ENCODE measurements at regions not wholly inside any gene's neighbourhood (a gene's known extent, or its start where the extent isn't known, plus 50 kb on each side); places are given as distances from the start of the nearest gene placed in this dataset.

DNA sequence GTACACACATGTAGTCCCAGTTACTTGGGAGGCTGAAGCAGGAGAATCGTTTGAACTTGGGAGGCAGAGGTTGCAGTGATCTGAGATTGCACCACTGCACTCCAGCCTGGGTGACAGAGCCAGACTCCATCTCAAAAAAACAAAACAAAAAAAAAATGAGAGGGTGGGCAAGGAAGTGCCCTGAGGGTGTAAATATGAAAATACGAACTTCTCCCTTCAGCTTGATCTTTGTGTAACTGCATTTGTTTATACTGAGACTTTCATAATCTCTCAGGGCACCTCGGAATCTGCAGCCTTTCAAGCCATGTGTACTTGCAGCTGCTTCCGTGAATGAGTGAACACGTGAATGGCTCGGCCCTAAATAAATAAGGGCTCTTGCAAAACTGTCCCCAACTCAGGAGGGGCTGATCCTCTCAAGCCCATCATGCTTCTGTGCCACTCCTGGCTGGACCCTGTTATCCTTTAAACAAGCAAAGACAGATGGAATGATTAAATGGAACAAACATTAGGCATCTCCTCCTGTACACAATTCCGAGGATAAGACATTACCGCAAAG lies 96.8 kb downstream of the BOD1L2 start:
- no peak for TF ChIP-seq HDGF (IDR thresholded peaks at IDR 0.05; ENCODE audit: borderline replicate concordance)
- TF ChIP-seq SUZ12 (IDR thresholded peaks at IDR 0.05): no peak
- TF ChIP-seq, protein P1, sequence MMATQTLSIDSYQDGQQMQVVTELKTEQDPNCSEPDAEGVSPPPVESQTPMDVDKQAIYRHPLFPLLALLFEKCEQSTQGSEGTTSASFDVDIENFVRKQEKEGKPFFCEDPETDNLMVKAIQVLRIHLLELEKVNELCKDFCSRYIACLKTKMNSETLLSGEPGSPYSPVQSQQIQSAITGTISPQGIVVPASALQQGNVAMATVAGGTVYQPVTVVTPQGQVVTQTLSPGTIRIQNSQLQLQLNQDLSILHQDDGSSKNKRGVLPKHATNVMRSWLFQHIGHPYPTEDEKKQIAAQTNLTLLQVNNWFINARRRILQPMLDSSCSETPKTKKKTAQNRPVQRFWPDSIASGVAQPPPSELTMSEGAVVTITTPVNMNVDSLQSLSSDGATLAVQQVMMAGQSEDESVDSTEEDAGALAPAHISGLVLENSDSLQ (IDR thresholded peaks at IDR 0.05): no peak
- TF ChIP-seq ELF4 (IDR thresholded peaks at IDR 0.05): no peak
- no peak for TF ChIP-seq SP1 (IDR thresholded peaks at IDR 0.05)
- no peak for TF ChIP-seq TARDBP (IDR thresholded peaks at IDR 0.05)
- TF ChIP-seq LEF1 (IDR thresholded peaks at IDR 0.05; ENCODE audit: borderline replicate concordance): no peak
- no peak for TF ChIP-seq L3MBTL2 (conservative IDR thresholded peaks at IDR 0.05)
- TF ChIP-seq FOXK2 (IDR thresholded peaks at IDR 0.05): no peak
- no peak for TF ChIP-seq ZNF384 (IDR thresholded peaks at IDR 0.05)
- no peak for TF ChIP-seq BHLHE40 (IDR thresholded peaks at IDR 0.05; ENCODE audit: borderline replicate concordance)
- TF ChIP-seq CTBP1 (IDR thresholded peaks at IDR 0.05; ENCODE audit: borderline replicate concordance): no peak
- no peak for TF ChIP-seq NFRKB (IDR thresholded peaks at IDR 0.05)
- TF ChIP-seq FOXA1 (IDR thresholded peaks at IDR 0.05): no peak
- no peak for TF ChIP-seq ARNT (IDR thresholded peaks at IDR 0.05)
- TF ChIP-seq FOXM1 (IDR thresholded peaks at IDR 0.05; ENCODE audit: borderline replicate concordance): no peak
- ChIA-PET POLR2A (no interaction called here), CTCF (no interaction called here)
- DNase-seq (ENCODE audit: extremely low spot score): no peak

DNA sequence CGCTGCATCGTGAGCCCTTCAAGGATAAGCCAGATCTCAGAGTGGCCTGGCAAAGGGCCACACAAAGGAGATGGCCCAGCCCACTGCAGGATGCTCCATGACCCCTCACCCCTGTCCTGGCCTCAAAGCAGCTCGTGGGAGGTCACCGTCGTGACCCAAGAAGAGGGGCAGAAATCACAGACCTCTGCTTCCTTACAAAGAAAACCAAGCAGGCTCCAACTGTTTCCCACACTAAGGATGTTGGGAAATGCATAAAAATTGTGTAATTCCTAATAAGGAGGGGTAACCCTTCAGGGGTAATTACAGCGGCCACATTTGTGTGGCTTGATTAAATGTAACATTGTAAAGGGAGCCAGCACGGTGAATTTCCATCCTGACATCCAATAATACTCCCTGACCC lies 102.3 kb downstream of the BOD1L2 start:
- no peak for DNase-seq (ENCODE audit: extremely low spot score)
- ChIA-PET CTCF (no interaction called here), POLR2A (no interaction called here)
- TF ChIP-seq FOXK2 (IDR thresholded peaks at IDR 0.05) (no peak), SUZ12 (IDR thresholded peaks at IDR 0.05) (no peak), HDGF (IDR thresholded peaks at IDR 0.05; ENCODE audit: borderline replicate concordance) (no peak), ZNF384 (IDR thresholded peaks at IDR 0.05) (no peak), SP1 (IDR thresholded peaks at IDR 0.05) (no peak), BHLHE40 (IDR thresholded peaks at IDR 0.05; ENCODE audit: borderline replicate concordance) (no peak), ARNT (IDR thresholded peaks at IDR 0.05) (no peak), FOXA1 (IDR thresholded peaks at IDR 0.05) (no peak), ELF4 (IDR thresholded peaks at IDR 0.05) (no peak), FOXM1 (IDR thresholded peaks at IDR 0.05; ENCODE audit: borderline replicate concordance) (no peak), NFRKB (IDR thresholded peaks at IDR 0.05) (no peak)
- TF ChIP-seq, protein P1 (IDR thresholded peaks at IDR 0.05): no peak

DNA sequence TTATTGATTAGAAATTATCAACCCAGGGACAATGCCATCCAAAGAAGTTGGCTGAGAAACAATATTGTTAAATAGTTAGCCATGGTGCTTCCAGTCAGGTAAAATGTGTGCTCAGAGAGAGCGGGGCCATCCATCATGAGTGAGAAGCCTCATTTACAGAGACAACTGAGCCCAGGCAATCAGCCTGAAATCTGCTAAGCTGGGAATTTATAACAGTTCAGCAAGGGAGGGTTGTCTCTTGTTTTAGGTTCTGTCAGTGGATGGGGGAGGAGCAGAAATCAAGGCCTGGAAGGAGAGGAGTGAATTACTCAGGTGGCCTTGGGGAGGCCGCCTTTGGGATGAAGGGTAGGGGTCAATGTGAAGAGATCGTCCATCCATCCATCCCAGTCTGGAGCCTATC lies 102.5 kb upstream of the ST8SIA3 start:
- DNase-seq (ENCODE audit: extremely low spot score): no peak
- ChIA-PET CTCF (no interaction called here), POLR2A (no interaction called here)
- TF ChIP-seq SP1 (IDR thresholded peaks at IDR 0.05) (no peak), ELF4 (IDR thresholded peaks at IDR 0.05) (no peak), FOXA1 (IDR thresholded peaks at IDR 0.05) (no peak), SUZ12 (IDR thresholded peaks at IDR 0.05) (no peak), TARDBP (IDR thresholded peaks at IDR 0.05) (no peak), NFRKB (IDR thresholded peaks at IDR 0.05) (no peak), HDGF (IDR thresholded peaks at IDR 0.05; ENCODE audit: borderline replicate concordance) (no peak), ARNT (IDR thresholded peaks at IDR 0.05) (no peak), FOXM1 (IDR thresholded peaks at IDR 0.05; ENCODE audit: borderline replicate concordance) (no peak)
- TF ChIP-seq, protein P1 (IDR thresholded peaks at IDR 0.05): no peak

DNA sequence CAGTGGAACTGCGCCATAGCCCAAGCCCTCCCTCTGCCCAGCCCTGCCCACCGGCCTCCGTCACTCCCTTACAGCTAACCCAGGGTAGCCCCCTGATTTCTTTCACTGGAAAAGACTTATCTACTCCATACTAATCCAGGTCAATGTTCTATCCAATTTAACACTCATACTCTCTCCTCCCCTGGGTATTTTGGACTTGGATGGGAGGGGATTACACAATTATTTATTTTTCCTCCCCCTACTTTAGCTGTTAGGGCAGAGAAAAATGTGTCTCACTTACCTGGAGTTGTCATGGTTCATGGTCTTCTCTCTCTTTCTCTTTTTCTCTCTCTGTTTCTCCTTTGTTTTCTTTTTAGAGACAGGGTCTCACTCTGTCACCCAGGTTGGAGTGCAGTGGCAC lies 100.6 kb upstream of the ST8SIA3 start:
- POLR2A ChIA-PET: no interaction called here
- CTCF ChIA-PET: no interaction called here
- TF ChIP-seq ELF4 (IDR thresholded peaks at IDR 0.05) (no peak), NFRKB (IDR thresholded peaks at IDR 0.05) (no peak), TARDBP (IDR thresholded peaks at IDR 0.05) (no peak)
- no peak for DNase-seq (ENCODE audit: extremely low spot score)

DNA sequence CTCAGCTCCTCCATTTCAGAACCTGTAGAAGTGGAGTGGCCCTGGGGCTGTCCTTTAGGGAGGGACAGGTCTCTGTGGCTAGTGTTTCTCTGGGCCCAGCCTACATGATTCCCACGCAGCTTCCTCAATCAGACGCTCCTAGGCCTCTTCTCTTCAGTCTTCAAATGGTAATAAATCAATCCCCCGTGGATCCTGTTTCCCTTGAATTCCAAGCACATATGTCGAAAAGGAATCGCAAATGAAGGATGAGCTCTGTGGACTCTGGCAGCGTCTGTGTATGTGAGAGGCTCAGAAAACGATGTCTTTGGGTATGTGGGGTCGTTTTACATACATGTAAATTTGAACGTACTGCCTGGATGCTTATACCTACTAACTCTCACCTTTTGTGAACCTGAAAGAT lies 98.5 kb upstream of the ST8SIA3 start:
- no peak for TF ChIP-seq SUZ12 (IDR thresholded peaks at IDR 0.05)
- POLR2A ChIA-PET: no interaction called here
- CTCF ChIA-PET: no interaction called here
- DNase-seq (ENCODE audit: extremely low spot score): no peak

DNA sequence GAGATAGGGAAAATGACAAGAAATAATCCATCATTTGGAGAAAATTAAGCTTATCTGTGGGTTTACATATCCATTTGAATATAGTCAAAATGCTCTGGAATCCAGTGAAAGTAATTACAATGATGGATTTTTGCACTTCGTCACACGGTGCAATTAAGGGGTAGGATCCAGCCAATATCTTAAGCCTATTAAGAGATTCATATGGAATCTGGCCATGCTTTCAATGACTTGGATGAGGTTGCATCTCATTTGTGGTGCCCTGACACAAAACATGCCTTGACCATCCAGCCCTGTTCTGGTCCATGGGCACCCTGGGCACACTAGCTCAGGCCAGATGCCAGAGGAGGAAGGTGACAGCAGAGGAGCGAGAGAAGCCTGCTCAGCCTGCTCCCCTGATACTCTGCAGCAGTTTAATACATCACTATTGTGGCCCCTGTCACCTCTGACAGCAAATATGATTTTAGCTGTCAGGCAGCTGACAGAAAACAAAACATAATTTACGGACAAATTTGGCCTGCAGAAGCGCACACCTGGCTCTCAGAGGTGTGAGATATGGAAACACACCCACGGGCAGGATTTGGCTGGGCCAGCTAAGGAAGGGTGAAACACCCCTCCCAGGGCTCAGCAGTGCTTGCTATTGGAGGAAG lies 94.1 kb upstream of the ST8SIA3 start:
- ChIA-PET POLR2A (no interaction called here), CTCF (no interaction called here)
- DNase-seq (ENCODE audit: extremely low spot score): no peak
- TF ChIP-seq BHLHE40 (IDR thresholded peaks at IDR 0.05; ENCODE audit: borderline replicate concordance) (no peak), SUZ12 (IDR thresholded peaks at IDR 0.05) (no peak), ARNT (IDR thresholded peaks at IDR 0.05) (no peak), FOXK2 (IDR thresholded peaks at IDR 0.05) (no peak), TARDBP (IDR thresholded peaks at IDR 0.05) (no peak), L3MBTL2 (conservative IDR thresholded peaks at IDR 0.05) (no peak), FOXA1 (IDR thresholded peaks at IDR 0.05) (no peak), ELF4 (IDR thresholded peaks at IDR 0.05) (no peak), SP1 (IDR thresholded peaks at IDR 0.05) (no peak)
- TF ChIP-seq, protein P1 (IDR thresholded peaks at IDR 0.05): no peak

Data from HEK293T (cell line).